ENCODE measurements at regions not wholly inside any gene's neighbourhood (a gene's known extent, or its start where the extent isn't known, plus 50 kb on each side); places are given as distances from the start of the nearest gene placed in this dataset.

DNA sequence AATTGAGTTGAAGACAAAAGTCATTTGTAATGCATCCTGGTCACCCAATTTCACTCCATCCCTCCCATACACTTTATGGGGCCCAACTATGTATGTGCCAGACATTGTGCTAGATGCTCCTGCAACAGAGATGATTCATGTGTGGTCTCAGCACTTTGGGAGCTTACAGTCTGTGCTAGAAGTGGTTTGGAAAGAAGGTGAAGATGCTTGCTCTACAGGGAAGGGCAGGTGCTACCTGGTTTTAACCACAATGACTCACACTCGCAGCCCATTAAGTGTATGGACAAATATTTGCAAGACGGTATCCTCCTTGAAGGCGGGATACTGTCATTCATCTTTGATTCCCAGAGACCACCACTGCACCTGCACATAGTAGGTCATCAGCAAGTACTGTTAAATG is 257.6 kb downstream of the OTUD1 start:
- H3K9ac ChIP-seq (ENCODE audit: control insufficient read depth, insufficient read depth, low read length) = no peak overlapping the region
- WGBS (ENCODE audit: insufficient coverage, insufficient replicate concordance, low lambda C conversion rate, missing lambda C conversion rate) = 17% methylated on average over 3 of the region's 3 CpGs
- SMC1A ChIA-PET (ENCODE audit: uncharacterized antibody, unreplicated experiment) = no interaction called here
- CTCF ChIA-PET = no interaction called here
- H3K27ac ChIP-seq (ENCODE audit: control insufficient read depth, insufficient read depth) = no peak overlapping the region
- ATAC-seq (no peak), DNase-seq (ENCODE audit: low read depth, low spot score) (no peak), FAIRE-seq (no peak)
- in situ Hi-C loops (cut with MboI) = loop anchor here (5.0 kb wide), 1 partner anchor 379 kb away; no protein-coding TSS in a partner anchor
- H3K4me2 ChIP-seq (ENCODE audit: control insufficient read depth, insufficient read depth) = no peak overlapping the region
- H3K4me1 ChIP-seq (ENCODE audit: control insufficient read depth, insufficient read depth, low read length) = no peaks in the 10 kb centered on the region
- RAD21 ChIA-PET (ENCODE audit: unreplicated experiment) = no interaction called here
- no peaks in the 10 kb centered on the region for H3K9me3 ChIP-seq (replicated peaks; ENCODE audit: control insufficient read depth, insufficient read depth, low read length)
- no TSS peak for BruUV-seq (replicated peaks)
- H4K20me1 ChIP-seq (ENCODE audit: control insufficient read depth, insufficient read depth) = no peaks in the 10 kb centered on the region
- no peaks in the 10 kb centered on the region for H3K79me2 ChIP-seq (ENCODE audit: control insufficient read depth, insufficient read depth, low read length)
- no peak overlapping the region for H3K4me3 ChIP-seq
- intact Hi-C loops (cut with micrococcal nuclease; ENCODE audit: unreplicated experiment) = no loop called here
- POLR2A ChIA-PET = no interaction called here
- no peaks in the 10 kb centered on the region for H3K36me3 ChIP-seq (ENCODE audit: control insufficient read depth in 2 of 2, insufficient read depth in 2 of 2, low read length in 1 of 2)
- H2AFZ ChIP-seq (ENCODE audit: control insufficient read depth, low read depth, low read length) = no peak overlapping the region
- H3K27me3 ChIP-seq (replicated peaks in 1 of 2; ENCODE audit: control insufficient read depth in 2 of 2, insufficient read depth in 2 of 2, low read length in 1 of 2) = peaks cover 4 to 7% of the 10 kb centered on the region in 2 experiments; a peak in 3 of 4 replicates
- TF ChIP-seq STAT1 (conservative IDR thresholded peaks at IDR 0.05) = no peak
- no peak for TF ChIP-seq NFYB (IDR thresholded peaks at IDR 0.05; ENCODE audit: insufficient read depth, low read depth, low read length)
- TF ChIP-seq TARDBP (IDR thresholded peaks at IDR 0.05; ENCODE audit: borderline replicate concordance) = no peak
- no peak for TF ChIP-seq TCF12 (IDR thresholded peaks at IDR 0.05; ENCODE audit: low read depth, low read length)
- TF ChIP-seq, protein P1, sequence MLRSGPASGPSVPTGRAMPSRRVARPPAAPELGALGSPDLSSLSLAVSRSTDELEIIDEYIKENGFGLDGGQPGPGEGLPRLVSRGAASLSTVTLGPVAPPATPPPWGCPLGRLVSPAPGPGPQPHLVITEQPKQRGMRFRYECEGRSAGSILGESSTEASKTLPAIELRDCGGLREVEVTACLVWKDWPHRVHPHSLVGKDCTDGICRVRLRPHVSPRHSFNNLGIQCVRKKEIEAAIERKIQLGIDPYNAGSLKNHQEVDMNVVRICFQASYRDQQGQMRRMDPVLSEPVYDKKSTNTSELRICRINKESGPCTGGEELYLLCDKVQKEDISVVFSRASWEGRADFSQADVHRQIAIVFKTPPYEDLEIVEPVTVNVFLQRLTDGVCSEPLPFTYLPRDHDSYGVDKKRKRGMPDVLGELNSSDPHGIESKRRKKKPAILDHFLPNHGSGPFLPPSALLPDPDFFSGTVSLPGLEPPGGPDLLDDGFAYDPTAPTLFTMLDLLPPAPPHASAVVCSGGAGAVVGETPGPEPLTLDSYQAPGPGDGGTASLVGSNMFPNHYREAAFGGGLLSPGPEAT (IDR thresholded peaks at IDR 0.05; ENCODE audit: low read depth) = no peak
- no peak for TF ChIP-seq PML (IDR thresholded peaks at IDR 0.05; ENCODE audit: low read length)
- no peak for TF ChIP-seq ZNF24 (IDR thresholded peaks at IDR 0.05)
- TF ChIP-seq TAF1 (IDR thresholded peaks at IDR 0.05; ENCODE audit: borderline replicate concordance, low read depth, low read length) = no peak
- TF ChIP-seq DPF2 (IDR thresholded peaks at IDR 0.05) = no peak
- TF ChIP-seq, protein P2, sequence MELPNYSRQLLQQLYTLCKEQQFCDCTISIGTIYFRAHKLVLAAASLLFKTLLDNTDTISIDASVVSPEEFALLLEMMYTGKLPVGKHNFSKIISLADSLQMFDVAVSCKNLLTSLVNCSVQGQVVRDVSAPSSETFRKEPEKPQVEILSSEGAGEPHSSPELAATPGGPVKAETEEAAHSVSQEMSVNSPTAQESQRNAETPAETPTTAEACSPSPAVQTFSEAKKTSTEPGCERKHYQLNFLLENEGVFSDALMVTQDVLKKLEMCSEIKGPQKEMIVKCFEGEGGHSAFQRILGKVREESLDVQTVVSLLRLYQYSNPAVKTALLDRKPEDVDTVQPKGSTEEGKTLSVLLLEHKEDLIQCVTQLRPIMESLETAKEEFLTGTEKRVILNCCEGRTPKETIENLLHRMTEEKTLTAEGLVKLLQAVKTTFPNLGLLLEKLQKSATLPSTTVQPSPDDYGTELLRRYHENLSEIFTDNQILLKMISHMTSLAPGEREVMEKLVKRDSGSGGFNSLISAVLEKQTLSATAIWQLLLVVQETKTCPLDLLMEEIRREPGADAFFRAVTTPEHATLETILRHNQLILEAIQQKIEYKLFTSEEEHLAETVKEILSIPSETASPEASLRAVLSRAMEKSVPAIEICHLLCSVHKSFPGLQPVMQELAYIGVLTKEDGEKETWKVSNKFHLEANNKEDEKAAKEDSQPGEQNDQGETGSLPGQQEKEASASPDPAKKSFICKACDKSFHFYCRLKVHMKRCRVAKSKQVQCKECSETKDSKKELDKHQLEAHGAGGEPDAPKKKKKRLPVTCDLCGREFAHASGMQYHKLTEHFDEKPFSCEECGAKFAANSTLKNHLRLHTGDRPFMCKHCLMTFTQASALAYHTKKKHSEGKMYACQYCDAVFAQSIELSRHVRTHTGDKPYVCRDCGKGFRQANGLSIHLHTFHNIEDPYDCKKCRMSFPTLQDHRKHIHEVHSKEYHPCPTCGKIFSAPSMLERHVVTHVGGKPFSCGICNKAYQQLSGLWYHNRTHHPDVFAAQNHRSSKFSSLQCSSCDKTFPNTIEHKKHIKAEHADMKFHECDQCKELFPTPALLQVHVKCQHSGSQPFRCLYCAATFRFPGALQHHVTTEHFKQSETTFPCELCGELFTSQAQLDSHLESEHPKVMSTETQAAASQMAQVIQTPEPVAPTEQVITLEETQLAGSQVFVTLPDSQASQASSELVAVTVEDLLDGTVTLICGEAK (IDR thresholded peaks at IDR 0.05; ENCODE audit: borderline replicate concordance) = no peak
- no peak for TF ChIP-seq NFIC (IDR thresholded peaks at IDR 0.05; ENCODE audit: low read depth, low read length)
- TF ChIP-seq KDM1A (IDR thresholded peaks at IDR 0.05; ENCODE audit: borderline replicate concordance) = no peak
- TF ChIP-seq POLR2A (IDR thresholded peaks at IDR 0.05; ENCODE audit: low read depth, low read length) = no peak
- TF ChIP-seq, protein P3, sequence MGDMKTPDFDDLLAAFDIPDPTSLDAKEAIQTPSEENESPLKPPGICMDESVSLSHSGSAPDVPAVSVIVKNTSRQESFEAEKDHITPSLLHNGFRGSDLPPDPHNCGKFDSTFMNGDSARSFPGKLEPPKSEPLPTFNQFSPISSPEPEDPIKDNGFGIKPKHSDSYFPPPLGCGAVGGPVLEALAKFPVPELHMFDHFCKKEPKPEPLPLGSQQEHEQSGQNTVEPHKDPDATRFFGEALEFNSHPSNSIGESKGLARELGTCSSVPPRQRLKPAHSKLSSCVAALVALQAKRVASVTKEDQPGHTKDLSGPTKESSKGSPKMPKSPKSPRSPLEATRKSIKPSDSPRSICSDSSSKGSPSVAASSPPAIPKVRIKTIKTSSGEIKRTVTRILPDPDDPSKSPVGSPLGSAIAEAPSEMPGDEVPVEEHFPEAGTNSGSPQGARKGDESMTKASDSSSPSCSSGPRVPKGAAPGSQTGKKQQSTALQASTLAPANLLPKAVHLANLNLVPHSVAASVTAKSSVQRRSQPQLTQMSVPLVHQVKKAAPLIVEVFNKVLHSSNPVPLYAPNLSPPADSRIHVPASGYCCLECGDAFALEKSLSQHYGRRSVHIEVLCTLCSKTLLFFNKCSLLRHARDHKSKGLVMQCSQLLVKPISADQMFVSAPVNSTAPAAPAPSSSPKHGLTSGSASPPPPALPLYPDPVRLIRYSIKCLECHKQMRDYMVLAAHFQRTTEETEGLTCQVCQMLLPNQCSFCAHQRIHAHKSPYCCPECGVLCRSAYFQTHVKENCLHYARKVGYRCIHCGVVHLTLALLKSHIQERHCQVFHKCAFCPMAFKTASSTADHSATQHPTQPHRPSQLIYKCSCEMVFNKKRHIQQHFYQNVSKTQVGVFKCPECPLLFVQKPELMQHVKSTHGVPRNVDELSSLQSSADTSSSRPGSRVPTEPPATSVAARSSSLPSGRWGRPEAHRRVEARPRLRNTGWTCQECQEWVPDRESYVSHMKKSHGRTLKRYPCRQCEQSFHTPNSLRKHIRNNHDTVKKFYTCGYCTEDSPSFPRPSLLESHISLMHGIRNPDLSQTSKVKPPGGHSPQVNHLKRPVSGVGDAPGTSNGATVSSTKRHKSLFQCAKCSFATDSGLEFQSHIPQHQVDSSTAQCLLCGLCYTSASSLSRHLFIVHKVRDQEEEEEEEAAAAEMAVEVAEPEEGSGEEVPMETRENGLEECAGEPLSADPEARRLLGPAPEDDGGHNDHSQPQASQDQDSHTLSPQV (IDR thresholded peaks at IDR 0.05) = no peak
- TF ChIP-seq NRF1 (conservative IDR thresholded peaks at IDR 0.05; ENCODE audit: low read depth, low read length) = no peak
- TF ChIP-seq, protein P4, sequence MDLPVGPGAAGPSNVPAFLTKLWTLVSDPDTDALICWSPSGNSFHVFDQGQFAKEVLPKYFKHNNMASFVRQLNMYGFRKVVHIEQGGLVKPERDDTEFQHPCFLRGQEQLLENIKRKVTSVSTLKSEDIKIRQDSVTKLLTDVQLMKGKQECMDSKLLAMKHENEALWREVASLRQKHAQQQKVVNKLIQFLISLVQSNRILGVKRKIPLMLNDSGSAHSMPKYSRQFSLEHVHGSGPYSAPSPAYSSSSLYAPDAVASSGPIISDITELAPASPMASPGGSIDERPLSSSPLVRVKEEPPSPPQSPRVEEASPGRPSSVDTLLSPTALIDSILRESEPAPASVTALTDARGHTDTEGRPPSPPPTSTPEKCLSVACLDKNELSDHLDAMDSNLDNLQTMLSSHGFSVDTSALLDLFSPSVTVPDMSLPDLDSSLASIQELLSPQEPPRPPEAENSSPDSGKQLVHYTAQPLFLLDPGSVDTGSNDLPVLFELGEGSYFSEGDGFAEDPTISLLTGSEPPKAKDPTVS (IDR thresholded peaks at IDR 0.05; ENCODE audit: low read depth, low read length) = no peak

Data from GM12878 (cell line).